Muscle of arm (tissue), 1 donor: ENCODE measurements at regions not wholly inside any gene's neighbourhood (a gene's known extent, or its start where the extent isn't known, plus 50 kb on each side); places are given as distances from the start of the nearest gene placed in this dataset.
"Not testable (repeated sequence)": the region's sequence is repeated elsewhere in the genome, so short reads cannot be mapped to it uniquely, and the experiment has no call there.

Source experiments
- DNase-seq: peaks from one replicate; pipeline ENCODE4 v3.0.0-alpha.2; 2013

DNA sequence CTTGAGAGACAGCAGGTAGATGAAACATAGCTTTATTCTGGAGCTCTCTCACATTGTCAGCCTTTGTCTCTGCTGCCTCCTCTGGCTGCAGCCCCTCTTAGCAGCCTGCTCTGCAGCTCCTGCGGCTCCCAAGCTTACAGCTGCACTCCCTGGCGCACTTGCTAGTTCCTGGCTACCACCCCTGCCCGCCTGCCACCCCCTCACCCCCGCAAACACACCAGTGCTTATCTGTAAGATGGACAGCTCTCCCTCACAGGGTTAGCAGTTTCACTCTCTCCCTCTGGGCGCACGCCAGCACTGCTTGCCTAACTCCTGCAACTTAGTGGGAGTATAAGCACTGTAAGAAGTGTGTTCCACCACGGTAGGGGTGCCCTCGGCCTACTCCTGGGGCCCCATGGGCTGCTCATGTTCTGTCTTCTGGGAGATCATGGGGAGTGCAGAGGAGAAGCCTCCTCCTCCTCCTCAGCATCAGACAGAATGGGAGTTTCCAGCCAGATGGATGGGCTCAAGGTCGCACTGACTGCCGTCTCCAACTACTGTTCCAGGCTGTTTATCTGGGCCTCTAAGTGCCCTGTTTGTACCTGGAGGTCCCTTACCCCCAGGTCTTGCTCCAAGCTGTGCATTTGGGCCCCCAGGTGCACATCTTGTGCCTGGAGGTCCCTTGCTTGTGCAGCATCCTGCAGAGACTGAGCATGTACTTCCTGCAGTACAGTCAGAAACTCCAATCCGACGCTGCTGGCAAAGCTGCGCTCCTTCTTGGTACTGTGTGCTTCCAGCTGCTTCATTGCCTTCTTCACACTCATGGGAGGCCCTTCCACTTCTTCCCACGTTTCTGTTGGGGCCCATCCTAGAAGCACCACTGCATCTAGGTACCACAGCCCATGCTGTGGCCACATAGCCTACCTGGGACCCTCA lies 1388.1 kb downstream of the AMY1C start:
- no peak for DNase-seq

DNA sequence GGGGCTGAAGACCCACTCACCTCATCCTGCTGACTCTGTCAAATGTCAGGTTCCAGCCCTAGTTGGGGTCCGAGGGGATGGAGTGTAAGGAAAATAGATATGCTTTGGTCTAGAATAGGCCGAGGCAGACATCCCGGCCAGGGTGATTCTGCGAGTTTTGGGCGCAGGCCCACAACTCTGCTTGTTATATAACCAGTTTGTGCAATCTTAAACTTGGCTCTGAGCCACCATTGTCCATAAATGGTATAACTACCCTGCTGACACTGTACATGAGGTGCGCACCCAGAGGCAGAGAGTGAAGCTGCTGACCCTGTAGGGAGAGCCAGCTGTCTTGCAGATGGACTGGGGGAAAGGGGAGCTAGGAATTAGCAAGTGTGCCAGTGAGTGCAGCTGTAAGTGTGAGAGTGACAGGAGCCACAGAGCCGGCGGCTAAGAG lies 1388.8 kb downstream of the AMY1C start:
- DNase-seq = no peak

DNA sequence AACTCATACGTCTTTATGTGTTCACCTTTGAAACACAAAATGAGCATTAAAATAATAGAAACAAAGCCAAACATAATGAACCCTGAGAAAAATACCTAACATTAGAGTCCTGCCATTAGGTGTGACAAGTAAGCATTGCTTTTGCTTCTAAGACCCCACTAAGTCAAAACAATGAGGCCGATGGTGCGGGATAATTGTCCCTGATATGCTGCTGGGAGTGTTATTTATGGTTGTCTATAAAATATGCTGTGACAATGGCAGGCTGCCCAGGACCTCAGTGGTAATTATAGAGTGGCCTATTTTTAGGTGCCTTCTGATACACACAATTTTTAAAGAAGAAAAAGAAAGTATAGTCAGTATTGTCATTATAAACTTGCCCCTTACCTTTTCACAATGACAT lies 1423.1 kb downstream of the AMY1C start:
- DNase-seq = no peak

DNA sequence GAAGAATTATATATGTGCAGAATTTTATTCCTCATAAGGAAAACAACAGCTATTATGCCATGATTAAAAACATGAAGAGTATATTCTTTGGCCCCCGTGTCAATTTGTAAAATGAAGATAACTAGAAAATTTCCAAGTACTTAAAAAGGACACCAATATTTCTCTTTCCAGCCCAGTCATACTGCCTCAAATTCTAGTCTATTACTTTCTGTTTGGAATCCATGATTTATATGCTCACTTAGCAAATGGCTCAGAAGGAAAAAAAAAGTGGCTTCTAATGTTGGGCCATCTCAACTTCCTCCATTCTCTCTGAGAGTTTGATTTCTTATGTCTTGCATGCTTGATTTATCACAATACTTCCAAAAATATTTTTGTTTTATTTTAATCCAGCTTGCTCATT lies 1431.1 kb downstream of the AMY1C start:
- DNase-seq = no peak

DNA sequence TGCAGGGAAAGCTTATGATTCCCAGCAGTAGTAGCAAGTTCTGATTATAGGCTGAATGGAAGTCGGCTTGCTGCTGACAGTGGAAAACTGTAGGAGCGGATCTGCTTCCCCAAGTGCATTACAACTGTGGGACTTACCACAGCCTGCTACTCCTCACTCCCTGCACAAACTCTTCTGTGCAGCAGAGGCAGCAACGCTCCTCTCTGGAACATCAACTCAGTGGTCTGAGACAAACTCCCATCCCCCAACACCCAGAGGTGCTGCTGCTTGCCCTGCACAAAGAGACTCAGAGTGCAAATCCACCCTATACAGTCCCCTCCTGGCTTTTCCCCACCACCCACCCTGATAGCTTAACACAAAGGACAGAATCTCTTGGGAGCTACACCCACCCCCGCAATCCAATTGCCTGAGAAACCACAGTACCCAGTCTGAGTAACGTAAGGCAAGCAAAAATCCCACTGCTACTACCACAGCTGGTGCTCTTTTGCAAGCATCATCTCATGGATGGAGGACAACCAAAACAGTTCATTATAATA lies 1455.2 kb downstream of the AMY1C start:
- DNase-seq = no peak

DNA sequence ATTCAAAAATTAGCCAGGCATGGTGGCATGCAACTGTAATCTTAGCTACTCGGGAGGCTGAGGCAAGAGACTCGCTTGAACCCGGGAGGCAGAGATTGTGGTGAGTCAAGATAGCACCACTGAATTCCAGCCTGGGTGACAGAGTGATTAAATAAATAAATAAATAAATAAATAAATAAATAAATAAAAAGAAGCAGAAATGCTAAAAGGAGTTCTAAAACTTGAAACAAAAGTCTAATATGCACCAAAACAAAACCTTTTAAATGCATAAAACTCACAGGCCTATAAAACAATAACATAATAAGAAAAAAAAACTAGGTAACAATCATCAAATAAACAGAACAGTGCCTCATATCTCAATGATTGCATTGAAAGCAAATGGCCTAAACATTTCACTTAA lies 1458.9 kb downstream of the AMY1C start:
- no peak for DNase-seq

DNA sequence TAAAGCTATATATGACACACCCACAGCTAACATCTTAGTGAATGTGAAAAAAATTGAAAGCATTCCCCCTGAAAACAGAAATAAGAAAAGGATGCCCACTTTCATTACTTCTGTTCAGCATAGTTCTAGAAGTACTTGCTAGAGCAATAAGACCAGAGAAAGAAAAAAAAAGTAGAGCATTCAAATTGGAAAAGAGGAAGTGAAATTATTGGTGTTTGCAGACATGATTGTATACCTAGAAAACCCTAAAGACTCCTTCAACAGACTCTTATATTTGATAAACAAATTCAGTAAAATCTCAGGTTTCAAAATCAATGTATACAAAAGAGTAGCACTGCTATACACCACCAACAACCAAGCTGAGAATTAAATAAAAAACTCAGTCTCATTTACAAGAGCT lies 1461.0 kb downstream of the AMY1C start:
- DNase-seq = no peak

DNA sequence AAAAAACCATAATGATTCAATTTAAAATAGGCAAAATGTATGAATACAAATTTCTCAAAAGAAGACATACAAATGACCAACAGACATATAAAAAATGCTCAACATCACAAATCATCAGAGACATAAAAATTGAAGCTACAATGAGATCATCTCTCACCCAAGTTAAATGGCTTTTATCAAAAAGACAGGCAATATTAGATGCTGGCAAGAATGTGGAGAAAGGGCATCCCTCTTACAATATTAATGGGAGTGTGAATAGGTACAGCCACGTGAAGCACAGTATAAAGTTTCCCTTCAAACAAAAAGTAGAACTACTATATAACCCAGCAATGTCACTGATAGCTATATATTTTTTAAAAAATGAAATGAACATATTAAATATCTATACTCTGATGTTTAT lies 1481.7 kb downstream of the AMY1C start:
- DNase-seq = no peak

DNA sequence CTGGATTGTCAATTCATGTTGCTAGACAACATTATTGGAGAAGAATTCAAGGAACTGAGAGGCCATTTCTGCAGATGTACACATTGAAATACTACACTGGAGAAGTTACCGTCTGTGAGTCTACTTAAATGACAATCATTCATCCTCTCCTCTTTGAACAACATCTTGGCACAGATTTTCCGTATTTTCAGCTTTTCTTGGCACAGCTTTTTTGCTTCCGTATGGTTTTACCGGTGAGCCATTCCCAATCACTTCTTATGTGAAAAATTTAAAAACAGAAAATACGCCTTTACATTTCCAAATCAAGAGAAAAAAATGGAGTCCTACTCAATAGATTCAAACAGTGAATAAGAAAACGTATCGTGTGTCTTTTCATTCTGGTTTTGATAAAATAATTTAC lies 1493.7 kb downstream of the AMY1C start:
- DNase-seq = no peak

DNA sequence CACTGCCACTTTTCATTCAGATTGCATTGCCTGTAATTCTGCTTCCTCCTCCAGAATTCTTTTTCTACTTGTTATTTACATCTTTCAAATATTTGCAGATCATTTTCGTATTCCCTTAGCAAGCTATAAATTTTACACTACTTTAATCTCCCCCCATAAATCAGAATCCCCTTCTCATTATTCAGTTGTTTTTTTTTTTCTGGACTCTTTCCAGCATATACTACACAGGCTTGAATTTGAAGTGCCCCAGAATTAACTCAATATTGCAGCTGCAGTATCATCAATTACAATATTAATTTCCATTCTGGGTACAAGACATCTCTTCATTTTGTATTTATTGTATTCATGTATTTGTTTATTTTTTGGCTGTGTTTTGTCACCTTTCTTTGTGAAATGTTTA lies 1494.3 kb downstream of the AMY1C start:
- DNase-seq = no peak

DNA sequence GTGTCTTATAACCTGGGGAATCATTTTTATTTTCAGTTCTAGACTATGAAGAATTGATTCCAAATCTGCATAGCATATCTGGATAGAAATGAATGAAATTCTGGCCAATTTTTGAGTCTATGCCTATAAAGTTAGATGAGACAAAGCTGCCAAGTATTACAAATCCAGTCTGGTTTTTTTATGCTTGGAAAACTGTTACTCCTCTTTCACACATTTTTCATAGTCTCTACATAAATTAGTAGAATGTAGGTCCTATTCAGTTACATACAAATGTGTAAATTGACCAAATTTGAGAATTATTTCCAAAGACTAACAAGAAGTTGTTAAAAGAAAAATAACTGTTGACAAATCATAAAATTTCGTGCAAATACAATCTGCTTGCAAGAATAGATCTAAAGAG lies 1505.2 kb downstream of the AMY1C start:
- no peak for DNase-seq

DNA sequence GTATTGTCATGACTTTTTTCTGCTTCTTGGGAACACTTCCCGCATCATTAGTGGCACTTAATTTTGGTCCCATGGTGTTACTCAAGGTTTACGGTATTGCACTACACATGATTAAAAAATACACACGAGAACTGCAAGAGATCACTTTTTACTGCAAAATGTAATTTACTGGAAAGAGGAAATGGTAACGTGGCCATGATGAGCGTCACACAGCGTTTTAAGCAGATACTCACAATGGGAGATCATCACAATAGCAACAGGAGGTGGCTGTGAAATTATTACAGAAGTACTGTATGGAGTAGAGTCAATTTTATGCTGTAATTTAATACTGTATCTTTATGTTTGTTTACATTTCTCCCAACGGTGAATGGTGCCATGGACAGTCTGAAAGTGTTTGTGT lies 1510.3 kb downstream of the AMY1C start:
- no peak for DNase-seq

DNA sequence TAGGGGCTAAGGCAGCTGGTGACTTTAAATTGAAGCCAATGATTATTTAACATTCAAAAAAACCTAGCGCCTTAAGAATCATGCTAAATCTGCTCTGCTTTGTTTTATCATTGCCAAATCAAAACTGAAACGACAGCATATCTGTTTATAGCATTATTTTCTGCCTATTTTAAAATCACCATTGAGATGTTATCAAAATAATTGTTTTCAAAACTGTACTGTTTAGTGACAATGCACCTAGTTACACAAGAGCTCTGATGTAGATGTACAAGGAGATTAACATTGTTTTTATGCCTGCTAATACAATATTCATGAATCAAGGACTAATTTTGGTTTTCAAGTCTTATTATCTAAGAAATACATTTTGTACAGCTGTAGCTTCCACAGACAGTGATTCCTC lies 1521.3 kb downstream of the AMY1C start:
- DNase-seq = no peak

DNA sequence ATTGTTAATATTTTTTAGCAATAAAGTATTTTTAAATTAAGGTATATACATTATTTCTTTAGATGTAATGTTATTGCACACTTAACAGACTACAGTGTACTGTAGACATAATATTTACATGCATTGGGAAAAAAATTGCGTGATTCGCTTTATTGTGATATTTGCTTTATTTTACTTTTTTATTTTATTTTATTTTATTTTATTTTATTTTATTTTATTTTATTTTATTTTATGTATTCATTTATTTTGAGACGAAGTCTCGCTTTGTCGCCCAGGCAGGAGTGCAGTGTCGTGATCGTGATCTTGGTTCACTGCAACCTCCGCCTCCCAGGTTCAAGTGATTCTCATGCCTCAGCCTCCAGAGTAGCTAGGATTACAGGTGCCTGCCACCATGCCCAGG lies 1522.7 kb downstream of the AMY1C start:
- not testable (repeated sequence) for DNase-seq

DNA sequence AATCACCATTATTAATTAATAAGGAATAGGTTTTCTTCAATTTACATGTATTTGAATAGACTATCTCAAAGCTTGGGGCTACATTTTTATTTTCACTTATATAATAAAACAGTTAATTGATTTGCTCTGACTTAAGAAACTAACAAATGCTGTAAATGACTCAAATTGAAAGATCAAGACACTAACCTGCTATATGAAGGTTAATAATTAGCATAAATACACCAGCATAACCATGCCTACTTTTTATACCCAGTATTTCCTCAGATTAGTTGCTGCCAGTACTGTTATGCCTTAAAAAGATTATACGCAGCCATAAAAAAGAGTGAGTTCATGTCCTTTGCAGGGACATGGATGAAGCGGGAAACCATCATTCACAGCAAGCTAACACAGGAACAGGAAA lies 1545.1 kb downstream of the AMY1C start:
- DNase-seq = no peak

DNA sequence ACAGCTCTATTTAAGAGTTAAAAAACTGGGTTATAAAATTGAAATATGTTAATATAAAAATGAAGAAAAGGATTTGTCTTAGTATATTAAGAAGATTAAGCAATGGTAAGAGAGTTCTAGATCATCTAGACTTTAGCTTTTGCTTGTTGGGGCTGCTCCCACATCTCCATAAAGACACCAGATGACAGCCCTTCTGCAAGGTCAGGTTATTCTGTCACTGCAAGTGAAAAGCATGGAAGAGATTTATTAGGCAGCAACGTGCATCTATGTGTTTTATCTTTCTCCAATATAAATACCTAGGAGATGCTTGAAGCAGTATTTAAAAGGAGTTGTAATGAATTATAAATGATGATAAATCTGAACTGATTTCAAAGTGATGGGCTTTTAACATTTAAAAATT lies 1560.4 kb downstream of the AMY1C start:
- no peak for DNase-seq

DNA sequence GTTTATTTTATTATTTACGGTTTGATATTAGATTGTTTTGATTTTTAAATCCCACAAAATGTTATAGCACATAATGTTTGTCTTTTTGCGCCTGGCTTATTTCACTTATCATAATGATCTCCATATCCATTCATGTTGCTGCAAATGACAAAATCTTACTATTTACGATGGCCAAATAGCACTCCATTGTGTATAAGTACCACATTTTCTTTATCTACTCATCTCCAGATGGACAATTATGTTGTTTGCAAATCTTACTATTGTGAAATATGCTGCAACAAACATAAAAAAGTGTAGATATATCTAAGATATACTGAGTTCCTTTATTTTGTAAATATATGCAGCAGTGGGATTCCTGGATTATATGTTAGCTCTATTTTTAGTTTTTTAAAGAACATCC lies 1568.3 kb downstream of the AMY1C start:
- no peak for DNase-seq

DNA sequence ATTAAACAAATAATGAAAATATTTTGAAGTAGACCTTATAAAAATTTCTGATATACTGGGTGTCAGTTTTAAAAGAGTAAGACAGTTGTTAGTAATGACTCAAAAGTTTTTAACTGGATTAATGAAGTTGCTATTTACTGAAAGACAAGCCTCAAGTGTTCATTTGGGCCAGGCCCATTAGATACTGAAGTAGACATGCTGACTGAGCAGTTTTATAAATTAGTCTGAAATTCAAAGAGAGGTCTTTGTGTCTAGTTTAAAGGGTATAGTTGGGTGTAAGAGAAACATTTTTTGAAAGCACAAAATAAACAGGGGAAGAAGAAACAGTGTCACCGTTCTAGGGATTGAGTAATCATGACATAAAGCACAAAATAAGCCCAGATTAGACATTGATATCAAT lies 1577.2 kb downstream of the AMY1C start:
- DNase-seq = no peak

DNA sequence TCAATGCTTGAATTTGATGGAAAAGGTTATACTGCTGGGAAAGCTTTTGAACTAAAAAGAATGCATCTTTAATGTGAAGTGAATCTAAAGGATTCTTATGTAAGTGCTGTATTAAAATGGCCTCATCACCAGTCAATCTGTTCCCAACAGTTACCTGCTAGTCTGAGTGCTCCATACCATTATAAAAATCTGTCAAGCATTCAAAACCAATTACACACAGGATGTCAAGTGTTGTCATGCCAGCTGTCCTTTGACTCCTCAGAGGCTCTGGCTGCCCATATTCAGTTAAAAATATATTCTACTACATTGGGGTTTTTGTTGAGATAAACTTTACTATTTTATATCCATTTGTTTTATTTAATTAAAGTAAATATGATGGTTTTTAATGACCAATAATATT lies 1587.7 kb downstream of the AMY1C start:
- DNase-seq = no peak

DNA sequence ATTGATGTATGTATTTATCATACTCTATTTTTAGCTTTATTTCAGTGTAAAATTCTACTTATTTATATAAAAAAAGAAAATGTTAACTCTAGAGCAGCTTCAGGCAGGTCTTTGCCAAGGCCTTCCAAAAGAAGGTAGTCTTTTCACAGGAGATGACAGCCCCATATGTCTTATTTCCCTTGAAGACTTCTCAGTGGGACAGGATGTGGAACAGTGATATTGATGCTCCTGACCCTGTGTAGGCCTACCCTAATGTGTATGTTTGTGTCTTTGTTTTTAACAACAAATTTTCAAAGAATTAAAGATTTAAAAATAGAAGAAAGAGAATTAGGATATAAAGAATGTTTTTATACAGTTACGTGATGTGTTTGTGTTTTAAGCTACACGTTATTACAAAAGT lies 1593.6 kb downstream of the AMY1C start:
- DNase-seq = no peak

DNA sequence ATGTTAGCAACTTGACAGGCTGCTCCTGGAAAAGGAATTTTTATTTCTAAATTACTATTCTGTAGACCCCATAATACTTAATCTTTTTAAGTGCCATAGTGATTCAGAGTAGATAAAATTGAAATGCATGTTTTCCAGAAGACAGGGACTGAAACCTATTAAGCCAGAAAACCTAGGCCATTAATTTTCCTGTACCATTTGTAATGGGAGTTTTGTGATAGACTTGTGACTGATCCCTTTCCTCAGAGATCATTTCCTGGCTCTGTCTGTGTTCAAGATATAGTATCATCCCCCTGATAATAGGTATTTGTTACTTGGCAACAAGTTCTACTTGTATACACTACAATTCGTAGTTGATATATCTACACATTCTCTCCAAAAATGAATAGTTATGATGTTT lies 1609.8 kb downstream of the AMY1C start:
- no peak for DNase-seq

DNA sequence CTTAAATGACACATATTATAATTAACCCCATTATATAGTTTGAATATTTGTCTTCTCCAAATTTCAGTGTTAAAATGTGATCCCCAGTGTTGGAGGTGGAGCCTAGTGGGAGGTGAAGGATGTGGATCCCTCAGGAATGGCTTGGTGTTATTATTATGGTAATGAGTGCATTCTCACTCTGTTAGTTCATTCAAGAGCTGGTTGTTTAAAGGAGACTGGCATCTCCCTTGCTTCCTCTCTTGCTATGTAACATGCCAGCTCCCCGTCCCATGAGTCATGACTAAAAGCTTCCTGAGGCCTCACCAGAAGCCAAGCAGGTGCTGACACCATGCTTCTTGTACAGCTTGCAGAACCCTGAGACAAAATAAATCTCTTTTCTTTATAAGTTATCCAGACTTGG lies 1612.7 kb downstream of the AMY1C start:
- no peak for DNase-seq

DNA sequence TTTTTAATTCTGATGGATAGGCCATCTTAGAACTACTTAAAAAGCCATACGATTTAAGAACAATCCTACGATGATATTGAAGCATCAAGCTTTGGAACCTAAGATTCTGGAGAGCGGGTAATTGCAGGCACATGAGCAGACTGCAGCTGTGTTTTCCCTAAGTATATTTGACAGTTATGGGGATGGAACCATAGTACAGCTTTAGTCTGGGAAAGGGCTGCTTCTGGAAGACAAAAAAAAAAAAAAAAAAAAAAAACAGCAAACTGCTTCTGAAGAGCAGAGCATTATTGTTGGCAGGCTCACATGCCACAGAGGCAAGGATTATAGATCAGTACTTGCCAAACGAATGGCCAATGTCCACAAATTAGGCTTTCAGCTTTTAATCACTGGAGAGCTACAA lies 1618.7 kb downstream of the AMY1C start:
- DNase-seq = no peak

DNA sequence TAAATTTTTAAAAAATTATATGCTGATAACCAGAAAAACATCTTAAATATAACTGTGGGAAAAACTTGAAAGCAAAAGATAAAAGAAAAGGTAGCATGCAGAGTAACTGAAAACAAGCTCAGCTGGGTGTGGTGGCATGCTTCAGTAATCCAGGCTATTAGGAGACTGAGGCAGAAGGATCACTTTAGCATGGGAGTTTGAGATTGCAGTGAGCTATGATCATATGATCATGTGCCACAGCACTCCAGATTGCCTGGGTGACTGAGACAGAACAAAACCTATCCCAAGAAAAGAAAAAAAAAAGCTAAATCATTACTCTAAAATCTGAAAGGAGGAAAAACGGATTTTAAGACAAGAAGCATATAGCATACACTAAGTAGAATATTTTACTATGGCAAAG lies 1624.0 kb downstream of the AMY1C start:
- DNase-seq = no peak
